GM12878 (cell line): ENCODE measurements at regions not wholly inside any gene's neighbourhood (a gene's known extent, or its start where the extent isn't known, plus 50 kb on each side); places are given as distances from the start of the nearest gene placed in this dataset.

Experiments
- ATAC-seq: fragments of 200-7000 bp; cut with Tn5 transposase; 3 replicates; pipeline ENCODE4 v1.9.1; 2020; ENCODE audit warnings: mild to moderate bottlenecking, moderate library complexity
- BruUV-seq: library from RNA; stranded (reverse); fragments of 400-500 nt; replicated peaks from 2 replicates; lab custom pipeline; 2021; lab: Mats Ljungman, UMichigan
- CTCF ChIA-PET: fragments of 300-600 bp; sonication (Branson Sonifier 250); formaldehyde crosslinking; extraction: SDS; loops from one replicate; lab custom pipeline; 2021; ENCODE audit warnings: inconsistent platforms; lab: Yijun Ruan, JAX
- POLR2A ChIA-PET: fragments of 350-600 bp; formaldehyde crosslinking; extraction: SDS; loops from one replicate; lab custom pipeline; 2021; ENCODE audit warnings: inconsistent platforms; lab: Charles Lee
- RAD21 ChIA-PET: fragments of 300-600 bp; sonication (Branson Sonifier 250); formaldehyde crosslinking; loops from one replicate; lab custom pipeline; 2023; ENCODE audit warnings: antibody characterized with exemption; ENCODE audit not compliant: unreplicated experiment; lab: Charles Lee
- SMC1A ChIA-PET: fragments of 300-600 bp; sonication (Branson Sonifier 250); formaldehyde crosslinking; loops from one replicate; lab custom pipeline; 2023; ENCODE audit not compliant: unreplicated experiment, uncharacterized antibody; lab: Charles Lee
- DNase-seq: peaks from one replicate; pipeline ENCODE4 v3.0.0-alpha.2; 2011; ENCODE audit warnings: low read depth, low spot score
- FAIRE-seq: peaks from 3 replicates; lab custom pipeline; 2011; peaks lifted over from hg19 to GRCh38; lab: Jason Lieb, UNC
- H2AFZ ChIP-seq: 2 replicates; pipeline ENCODE4 v1.6.0; 2011; ENCODE audit warnings: low read depth, low read length, control low read depth; ENCODE audit not compliant: control insufficient read depth
- H3K27ac ChIP-seq: 2 replicates; pipeline ENCODE4 v1.5.1; 2011; ENCODE audit warnings: control low read depth; ENCODE audit not compliant: control insufficient read depth, insufficient read depth
- H3K27me3 ChIP-seq, 2 experiments: replicated peaks in 1 of 2; 2 replicates each; pipeline versions ENCODE4 v1.6.0 to v1.6.1; 2011; ENCODE audit warnings: low read length in 1 of 2; ENCODE audit not compliant: control insufficient read depth in 2 of 2, insufficient read depth in 2 of 2
- H3K36me3 ChIP-seq, 2 experiments: 2 replicates each; pipeline ENCODE4 v1.5.1; 2011; ENCODE audit warnings: low read length in 1 of 2; ENCODE audit not compliant: control insufficient read depth in 2 of 2, insufficient read depth in 2 of 2
- H3K4me1 ChIP-seq: 2 replicates; pipeline ENCODE4 v1.6.1; 2011; ENCODE audit warnings: mild to moderate bottlenecking, low read length, moderate library complexity, mixed read lengths; ENCODE audit not compliant: control insufficient read depth, insufficient read depth
- H3K4me2 ChIP-seq: 2 replicates; pipeline ENCODE4 v1.6.0; 2011; ENCODE audit warnings: control low read depth; ENCODE audit not compliant: control insufficient read depth, insufficient read depth
- H3K4me3 ChIP-seq: fragments of 200-600 bp; sonication (generic); 2 replicates; pipeline ENCODE4 v1.5.1; 2016
- H3K79me2 ChIP-seq: 2 replicates; pipeline ENCODE4 v1.6.0; 2011; ENCODE audit warnings: low read length; ENCODE audit not compliant: control insufficient read depth, insufficient read depth
- H3K9ac ChIP-seq: 2 replicates; pipeline ENCODE4 v1.8.0; 2011; ENCODE audit warnings: low read length, control low read depth, mixed read lengths; ENCODE audit not compliant: control insufficient read depth, insufficient read depth
- H3K9me3 ChIP-seq: replicated peaks from 3 replicates; pipeline ENCODE4 v1.5.1; 2011; ENCODE audit warnings: mild to moderate bottlenecking, low read length; ENCODE audit not compliant: control insufficient read depth, insufficient read depth
- H4K20me1 ChIP-seq: 2 replicates; pipeline ENCODE4 v1.6.0; 2011; ENCODE audit not compliant: control insufficient read depth, insufficient read depth
- DPF2 ChIP-seq: fragments of 450-650 bp; IDR thresholded peaks from 2 replicates; pipeline ENCODE4 v1.6.1; 2017; ENCODE audit warnings: mild to moderate bottlenecking
- EZH2 ChIP-seq: IDR thresholded peaks from 2 replicates; pipeline ENCODE4 v1.6.1; 2012; ENCODE audit warnings: low read depth, mild to moderate bottlenecking, control low read depth, inconsistent platforms, low read length, borderline replicate concordance; ENCODE audit not compliant: control insufficient read depth
- IRF4 ChIP-seq: IDR thresholded peaks from 2 replicates; pipeline ENCODE4 v1.6.1; 2011; ENCODE audit warnings: low read depth, low read length
- NFXL1 ChIP-seq: fragments of 450-650 bp; IDR thresholded peaks from 2 replicates; pipeline ENCODE4 v1.6.1; 2017; ENCODE audit warnings: antibody characterized with exemption, mild to moderate bottlenecking, borderline replicate concordance
- RUNX3 ChIP-seq: IDR thresholded peaks from 2 replicates; pipeline ENCODE4 v1.6.1; 2012; ENCODE audit warnings: low read length, inconsistent platforms
- SREBF2 ChIP-seq: IDR thresholded peaks from 2 replicates; pipeline ENCODE4 v1.6.1; 2012; ENCODE audit warnings: mild to moderate bottlenecking, low read length
- SUZ12 ChIP-seq: fragments of 200-600 bp; sonication (generic); IDR thresholded peaks from one replicate; pipeline ENCODE4 v1.6.1; 2018; ENCODE audit warnings: antibody characterized with exemption, mild to moderate bottlenecking; ENCODE audit not compliant: unreplicated experiment
- YBX1 ChIP-seq: fragments of 450-650 bp; IDR thresholded peaks from 2 replicates; pipeline ENCODE4 v1.6.1; 2016; ENCODE audit warnings: antibody characterized with exemption
- ZNF217 ChIP-seq: fragments of 450-650 bp; IDR thresholded peaks from 2 replicates; pipeline ENCODE4 v1.6.1; 2017; ENCODE audit warnings: antibody characterized with exemption, mild to moderate bottlenecking
- ZNF274 ChIP-seq: IDR thresholded peaks from one replicate; pipeline ENCODE4 v1.8.0; 2011; ENCODE audit not compliant: insufficient read length, insufficient read depth
- ZNF384 ChIP-seq: IDR thresholded peaks from 2 replicates; pipeline ENCODE4 v1.6.1; 2012; ENCODE audit warnings: low read depth, mild to moderate bottlenecking, low read length, improper control_type of control experiment, borderline replicate concordance
- WGBS: methylation state at CpG from one replicate; pipeline ENCODE4 v1.1.6; 2016; ENCODE audit warnings: low lambda C conversion rate; ENCODE audit not compliant: insufficient replicate concordance, insufficient coverage; ENCODE audit errors: missing lambda C conversion rate; 5-methylcytosine and 5-hydroxymethylcytosine counted together
- in situ Hi-C: fragments of 300-500 bp; cut with MboI; formaldehyde crosslinking; loops from 9 replicates; pipeline ENCODE4 v1.14.3; 2018; ENCODE audit warnings: mixed read lengths
- intact Hi-C: fragments of 100-400 bp; cut with micrococcal nuclease; formaldehyde crosslinking; loops from one replicate; pipeline ENCODE4 v1.14.2; 2022; ENCODE audit not compliant: unreplicated experiment
- TF ChIP-seq, protein P1 (sequence below): IDR thresholded peaks from 2 replicates; pipeline ENCODE4 v1.6.1; 2011; ENCODE audit warnings: low read depth, low read length, improper control_type of control experiment, borderline replicate concordance
- TF ChIP-seq, protein P2 (sequence below): IDR thresholded peaks from 2 replicates; pipeline ENCODE4 v1.6.1; 2012; ENCODE audit warnings: mild to moderate bottlenecking, low read depth, low read length

DNA sequence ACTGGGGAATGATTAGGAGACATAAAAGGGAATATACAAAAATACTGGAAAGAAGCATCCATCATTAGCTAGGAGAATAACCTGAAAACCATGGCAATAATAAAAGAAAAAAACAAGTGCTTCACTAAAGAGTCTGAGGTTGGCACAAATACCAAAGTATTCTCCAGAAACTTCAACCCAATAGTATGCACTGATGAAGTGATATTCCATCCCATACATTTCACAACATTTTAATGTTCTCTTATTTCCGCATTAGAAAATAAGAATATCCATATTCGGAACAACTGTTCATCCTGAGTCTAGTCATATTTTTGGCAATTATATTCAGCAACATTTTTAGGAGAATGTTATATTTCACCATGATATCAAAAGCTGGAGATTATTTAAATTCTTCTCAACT is 116.2 kb downstream of the POSTN start (continued):
- TF ChIP-seq, protein P1, sequence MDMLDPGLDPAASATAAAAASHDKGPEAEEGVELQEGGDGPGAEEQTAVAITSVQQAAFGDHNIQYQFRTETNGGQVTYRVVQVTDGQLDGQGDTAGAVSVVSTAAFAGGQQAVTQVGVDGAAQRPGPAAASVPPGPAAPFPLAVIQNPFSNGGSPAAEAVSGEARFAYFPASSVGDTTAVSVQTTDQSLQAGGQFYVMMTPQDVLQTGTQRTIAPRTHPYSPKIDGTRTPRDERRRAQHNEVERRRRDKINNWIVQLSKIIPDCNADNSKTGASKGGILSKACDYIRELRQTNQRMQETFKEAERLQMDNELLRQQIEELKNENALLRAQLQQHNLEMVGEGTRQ, result no peak
- no peak for TF ChIP-seq DPF2
- TF ChIP-seq ZNF217, result no peak
- TF ChIP-seq ZNF384, result no peak
- TF ChIP-seq NFXL1, result no peak
- TF ChIP-seq ZNF274, result no peak

DNA sequence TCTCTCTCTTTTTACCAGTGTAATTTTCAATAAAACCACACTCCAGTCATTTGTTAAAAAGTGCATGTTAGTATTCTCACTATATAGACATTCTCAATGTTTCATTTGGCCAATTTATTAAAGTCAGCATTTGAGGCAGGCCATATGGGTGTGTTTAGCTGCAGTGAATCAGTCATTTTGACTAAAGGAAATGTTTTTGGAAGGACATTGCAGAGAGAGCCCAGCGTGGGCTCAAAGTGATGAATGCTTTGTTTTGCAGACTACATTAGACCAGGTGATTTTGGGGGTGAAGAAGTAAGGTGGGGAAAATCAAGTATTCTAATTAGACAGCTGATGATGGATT is 116.7 kb downstream of the POSTN start:
- FAIRE-seq (no peak), ATAC-seq (no peak), DNase-seq (no peak)
- no peaks in the 10 kb centered on the region for H3K4me1 ChIP-seq
- H3K4me2 ChIP-seq, result no peak overlapping the region
- ChIA-PET SMC1A (interaction anchor here (0.7 kb wide), 1 partner anchor 52 kb away, joined by 3 read pairs; no protein-coding TSS in a partner anchor), CTCF (no interaction called here), RAD21 (no interaction called here), POLR2A (no interaction called here)
- no peak overlapping the region for H2AFZ ChIP-seq
- in situ Hi-C loops (no loop called here), intact Hi-C loops (no loop called here)
- no peaks in the 10 kb centered on the region for H3K9me3 ChIP-seq
- no peaks in the 10 kb centered on the region for H3K36me3 ChIP-seq
- H4K20me1 ChIP-seq, result no peaks in the 10 kb centered on the region
- H3K27me3 ChIP-seq, result no peaks in the 10 kb centered on the region
- H3K4me3 ChIP-seq, result no peak overlapping the region
- no peaks in the 10 kb centered on the region for H3K79me2 ChIP-seq
- H3K27ac ChIP-seq, result no peak overlapping the region
- H3K9ac ChIP-seq, result no peak overlapping the region
- TF ChIP-seq RUNX3 (no peak), EZH2 (no peak), YBX1 (no peak), IRF4 (no peak), SREBF2 (no peak), SUZ12 (no peak)
- TF ChIP-seq, protein P2, sequence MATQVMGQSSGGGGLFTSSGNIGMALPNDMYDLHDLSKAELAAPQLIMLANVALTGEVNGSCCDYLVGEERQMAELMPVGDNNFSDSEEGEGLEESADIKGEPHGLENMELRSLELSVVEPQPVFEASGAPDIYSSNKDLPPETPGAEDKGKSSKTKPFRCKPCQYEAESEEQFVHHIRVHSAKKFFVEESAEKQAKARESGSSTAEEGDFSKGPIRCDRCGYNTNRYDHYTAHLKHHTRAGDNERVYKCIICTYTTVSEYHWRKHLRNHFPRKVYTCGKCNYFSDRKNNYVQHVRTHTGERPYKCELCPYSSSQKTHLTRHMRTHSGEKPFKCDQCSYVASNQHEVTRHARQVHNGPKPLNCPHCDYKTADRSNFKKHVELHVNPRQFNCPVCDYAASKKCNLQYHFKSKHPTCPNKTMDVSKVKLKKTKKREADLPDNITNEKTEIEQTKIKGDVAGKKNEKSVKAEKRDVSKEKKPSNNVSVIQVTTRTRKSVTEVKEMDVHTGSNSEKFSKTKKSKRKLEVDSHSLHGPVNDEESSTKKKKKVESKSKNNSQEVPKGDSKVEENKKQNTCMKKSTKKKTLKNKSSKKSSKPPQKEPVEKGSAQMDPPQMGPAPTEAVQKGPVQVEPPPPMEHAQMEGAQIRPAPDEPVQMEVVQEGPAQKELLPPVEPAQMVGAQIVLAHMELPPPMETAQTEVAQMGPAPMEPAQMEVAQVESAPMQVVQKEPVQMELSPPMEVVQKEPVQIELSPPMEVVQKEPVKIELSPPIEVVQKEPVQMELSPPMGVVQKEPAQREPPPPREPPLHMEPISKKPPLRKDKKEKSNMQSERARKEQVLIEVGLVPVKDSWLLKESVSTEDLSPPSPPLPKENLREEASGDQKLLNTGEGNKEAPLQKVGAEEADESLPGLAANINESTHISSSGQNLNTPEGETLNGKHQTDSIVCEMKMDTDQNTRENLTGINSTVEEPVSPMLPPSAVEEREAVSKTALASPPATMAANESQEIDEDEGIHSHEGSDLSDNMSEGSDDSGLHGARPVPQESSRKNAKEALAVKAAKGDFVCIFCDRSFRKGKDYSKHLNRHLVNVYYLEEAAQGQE, result no peak
- BruUV-seq, result no TSS peak
- WGBS, result 0% methylated on average over 1 of the region's 1 CpG
